ENCODE measurements at regions not wholly inside any gene's neighbourhood (a gene's known extent, or its start where the extent isn't known, plus 50 kb on each side); places are given as distances from the start of the nearest gene placed in this dataset.

DNA sequence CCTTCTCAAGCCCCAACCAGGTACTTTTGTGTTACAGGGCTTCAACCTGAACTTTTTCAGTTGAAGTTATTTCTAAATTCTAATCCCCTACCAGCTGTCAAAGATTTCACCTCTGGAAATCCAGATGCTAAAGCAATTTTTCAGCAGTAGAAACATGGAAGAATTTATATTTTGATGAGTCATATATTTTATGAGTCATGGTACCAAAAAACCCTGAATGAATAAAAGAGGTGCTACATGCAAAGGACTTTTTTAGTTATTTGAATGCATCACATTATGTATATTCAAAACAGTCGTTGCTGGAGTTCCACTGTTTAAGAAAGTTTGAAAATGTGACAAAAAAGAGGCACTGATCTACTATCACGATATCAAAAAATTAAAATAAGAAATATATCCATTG lies 96.0 kb upstream of the ZNF385D start:
- no TSS peak for BruUV-seq (replicated peaks)
- Histone ChIP-seq H3K36me3 (ENCODE audit: control insufficient read depth in 1 of 2, insufficient read depth in 2 of 2, low read length in 2 of 2) (no peaks in the 10 kb centered on the region), H3K4me3 (replicated peaks in 1 of 2; ENCODE audit: low read depth in 1 of 2, low read length in 2 of 2) (no peak overlapping the region), H2AFZ (ENCODE audit: low read depth, low read length, poor library complexity, severe bottlenecking) (no peak overlapping the region), H3K79me2 (ENCODE audit: insufficient read depth, low read length) (no peaks in the 10 kb centered on the region), H3K27ac (ENCODE audit: low read depth, low read length) (no peak overlapping the region), H3K9me3 (ENCODE audit: control insufficient read depth in 1 of 2, insufficient read depth in 1 of 2, low read depth in 1 of 2, low read length in 2 of 2) (peaks cover 6 to 11% of the 10 kb centered on the region in 2 experiments; a peak in 1 of 4 replicates), H3K27me3 (ENCODE audit: insufficient read depth, low read length) (no peaks in the 10 kb centered on the region), H3K9me2 (ENCODE audit: insufficient read depth) (no peaks in the 10 kb centered on the region), H3K4me2 (ENCODE audit: low read length) (no peak overlapping the region), H4K20me1 (ENCODE audit: insufficient read depth) (no peaks in the 10 kb centered on the region), H3K9ac (ENCODE audit: low read length) (no peak overlapping the region), H3K4me1 (ENCODE audit: control insufficient read depth in 1 of 2, insufficient read depth in 2 of 2, low read length in 2 of 2) (no peaks in the 10 kb centered on the region)
- RAD21 ChIA-PET (ENCODE audit: low non-redundant PET in 1 of 2, low total read pairs in 2 of 2, uncharacterized antibody in 2 of 2, unreplicated experiment in 2 of 2) = no interaction called here
- TF ChIP-seq RAD21 (IDR thresholded peaks at IDR 0.05; ENCODE audit: low read depth) (no peak), ELF1 (IDR thresholded peaks at IDR 0.05; ENCODE audit: borderline replicate concordance, low read depth) (no peak), TCF7L2 (IDR thresholded peaks at IDR 0.05; ENCODE audit: borderline replicate concordance, extremely low read depth, insufficient read depth, insufficient read length) (no peak)
- TF ChIP-seq, protein P1, sequence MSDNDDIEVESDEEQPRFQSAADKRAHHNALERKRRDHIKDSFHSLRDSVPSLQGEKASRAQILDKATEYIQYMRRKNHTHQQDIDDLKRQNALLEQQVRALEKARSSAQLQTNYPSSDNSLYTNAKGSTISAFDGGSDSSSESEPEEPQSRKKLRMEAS (IDR thresholded peaks at IDR 0.05) = no peak
- DNase-seq (ENCODE audit: low read depth, low spot score) (no peak), ATAC-seq (no peak)
- POLR2A ChIA-PET = no interaction called here
- intact Hi-C loops (cut with micrococcal nuclease) = no loop called here
- CTCF ChIA-PET = no interaction called here

DNA sequence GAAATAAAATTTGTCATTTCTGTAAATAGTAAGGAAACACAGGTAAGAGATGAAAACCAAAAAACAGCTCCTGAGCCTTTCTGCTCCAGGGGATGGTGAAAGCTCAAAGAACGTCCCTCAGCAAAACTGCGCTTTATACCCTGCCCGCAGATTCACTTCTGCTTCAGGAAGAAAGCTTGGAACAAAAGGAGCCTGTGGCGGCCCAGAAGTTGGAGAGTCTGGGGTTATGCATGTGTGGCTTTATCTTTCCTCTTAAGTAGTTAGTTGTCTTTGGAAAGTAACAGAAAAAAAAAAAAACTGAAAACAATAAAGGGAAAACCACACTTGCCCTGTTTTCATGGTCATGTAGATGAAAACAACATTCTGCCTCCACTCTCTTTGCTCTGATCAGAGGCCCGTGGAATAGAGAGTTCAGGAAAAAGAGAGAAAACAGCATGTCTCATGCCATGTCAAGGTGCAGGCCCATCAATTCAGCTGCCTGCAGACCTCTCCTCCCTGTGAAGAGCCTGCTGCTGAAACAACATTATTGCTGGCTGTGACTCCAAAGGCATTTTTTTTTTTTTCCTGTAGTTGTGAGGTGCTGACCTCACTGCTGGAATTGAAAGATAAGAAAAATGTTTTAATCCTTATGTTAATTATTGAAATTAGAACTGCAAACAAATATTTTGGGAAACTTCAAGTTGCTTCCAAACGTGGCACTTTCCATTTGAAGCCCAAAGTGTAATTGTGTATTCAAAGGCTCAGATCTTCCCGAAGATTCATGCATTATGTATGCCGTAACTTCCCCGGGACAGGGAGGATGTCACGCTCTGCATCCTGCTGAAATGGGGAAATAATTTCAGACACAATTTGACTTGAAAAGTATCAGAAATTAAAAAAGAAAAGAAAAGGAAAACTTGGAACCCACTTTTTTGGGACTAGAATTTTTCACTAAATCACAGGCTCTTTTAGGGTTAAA lies 108.4 kb upstream of the ZNF385D start:
- ChIA-PET RAD21 (ENCODE audit: low non-redundant PET in 1 of 2, low total read pairs in 2 of 2, uncharacterized antibody in 2 of 2, unreplicated experiment in 2 of 2) (no interaction called here), CTCF (no interaction called here), POLR2A (no interaction called here)
- TF ChIP-seq POLR2A (IDR thresholded peaks at IDR 0.05; ENCODE audit: borderline replicate concordance, extremely low read depth, insufficient read depth, insufficient read length) (no peak), CBX3 (IDR thresholded peaks at IDR 0.05; ENCODE audit: low read depth) (no peak), ZFX (IDR thresholded peaks at IDR 0.05) (no peak)
- intact Hi-C loops (cut with micrococcal nuclease) = no loop called here
- Histone ChIP-seq H3K27ac (ENCODE audit: low read depth, low read length) (no peak overlapping the region), H3K9me3 (ENCODE audit: control insufficient read depth in 1 of 2, insufficient read depth in 1 of 2, low read depth in 1 of 2, low read length in 2 of 2) (peaks cover 7 to 23% of the 10 kb centered on the region in 2 experiments; a peak in 2 of 4 replicates), H3K4me3 (replicated peaks in 1 of 2; ENCODE audit: low read depth in 1 of 2, low read length in 2 of 2) (no peak overlapping the region), H4K20me1 (ENCODE audit: insufficient read depth) (no peaks in the 10 kb centered on the region), H3K4me1 (ENCODE audit: control insufficient read depth in 1 of 2, insufficient read depth in 2 of 2, low read length in 2 of 2) (no peaks in the 10 kb centered on the region), H2AFZ (ENCODE audit: low read depth, low read length, poor library complexity, severe bottlenecking) (no peak overlapping the region), H3K36me3 (ENCODE audit: control insufficient read depth in 1 of 2, insufficient read depth in 2 of 2, low read length in 2 of 2) (no peaks in the 10 kb centered on the region), H3K4me2 (ENCODE audit: low read length) (no peak overlapping the region), H3K9me2 (ENCODE audit: insufficient read depth) (no peaks in the 10 kb centered on the region), H3K9ac (ENCODE audit: low read length) (no peak overlapping the region), H3K27me3 (ENCODE audit: insufficient read depth, low read length) (no peaks in the 10 kb centered on the region), H3K79me2 (ENCODE audit: insufficient read depth, low read length) (no peaks in the 10 kb centered on the region)
- DNase-seq (ENCODE audit: low read depth, low spot score) (no peak), ATAC-seq (no peak)
- no TSS peak for BruUV-seq (replicated peaks)
